H9 (cell line): ENCODE measurements at regions not wholly inside any gene's neighbourhood (a gene's known extent, or its start where the extent isn't known, plus 50 kb on each side); places are given as distances from the start of the nearest gene placed in this dataset.

ENCODE experiments used
- DNase-seq: peaks from one replicate; pipeline ENCODE4 v3.0.0-alpha.2; 2017
- H2AFZ ChIP-seq: one replicate; pipeline ENCODE4 v1.6.1; 2013; ENCODE audit warnings: mild to moderate bottlenecking, low read length, control low read depth, moderate library complexity
- H2AK5ac ChIP-seq: 2 replicates; pipeline ENCODE4 v1.6.1; 2013; ENCODE audit warnings: low read length, control low read depth, mixed read lengths; ENCODE audit not compliant: insufficient read length
- H2BK120ac ChIP-seq: one replicate; pipeline ENCODE4 v1.6.1; 2013; ENCODE audit warnings: low read depth, mild to moderate bottlenecking, low read length, control low read depth, inconsistent platforms; ENCODE audit not compliant: poor library complexity, severe bottlenecking
- H2BK12ac ChIP-seq: 2 replicates; pipeline ENCODE4 v1.6.1; 2013; ENCODE audit warnings: low read length, control low read depth, mixed read lengths, low read depth; ENCODE audit not compliant: insufficient read length
- H2BK15ac ChIP-seq: 2 replicates; pipeline ENCODE4 v1.6.1; 2013; ENCODE audit warnings: low read depth, low read length, control low read depth
- H2BK20ac ChIP-seq: one replicate; pipeline ENCODE4 v1.6.1; 2013; ENCODE audit warnings: low read depth, mild to moderate bottlenecking, low read length, control low read depth, inconsistent platforms; ENCODE audit not compliant: poor library complexity, severe bottlenecking
- H2BK5ac ChIP-seq: 2 replicates; pipeline ENCODE4 v1.6.1; 2013; ENCODE audit warnings: low read length, control low read depth, mixed read lengths; ENCODE audit not compliant: insufficient read length
- H3K14ac ChIP-seq: 2 replicates; pipeline ENCODE4 v1.6.1; 2013; ENCODE audit warnings: low read length, control low read depth; ENCODE audit not compliant: insufficient read depth
- H3K18ac ChIP-seq: 2 replicates; pipeline ENCODE4 v1.6.1; 2013; ENCODE audit warnings: low read depth, mild to moderate bottlenecking, mixed read lengths, low read length, control low read depth; ENCODE audit not compliant: insufficient read length
- H3K23ac ChIP-seq: 2 replicates; pipeline ENCODE4 v1.6.1; 2013; ENCODE audit warnings: low read length, control low read depth, mixed read lengths, low read depth; ENCODE audit not compliant: insufficient read length
- H3K23me2 ChIP-seq: 2 replicates; pipeline ENCODE4 v1.6.1; 2013; ENCODE audit warnings: low read depth, mild to moderate bottlenecking, mixed read lengths, low read length, control low read depth; ENCODE audit not compliant: insufficient read length, poor library complexity, severe bottlenecking
- H3K27ac ChIP-seq: 2 replicates; pipeline ENCODE4 v1.5.1; 2013; ENCODE audit warnings: low read length, control low read depth, mixed read lengths, low read depth; ENCODE audit not compliant: insufficient read length
- H3K27me3 ChIP-seq: 2 replicates; pipeline ENCODE4 v1.6.1; 2013; ENCODE audit warnings: low read length, control low read depth, inconsistent platforms; ENCODE audit not compliant: insufficient read depth
- H3K4ac ChIP-seq: 2 replicates; pipeline ENCODE4 v1.6.1; 2013; ENCODE audit warnings: low read depth, mild to moderate bottlenecking, control low read depth, inconsistent platforms, low read length, moderate library complexity
- H3K4me1 ChIP-seq: 2 replicates; pipeline ENCODE4 v1.6.1; 2013; ENCODE audit warnings: low read length, control low read depth, inconsistent platforms; ENCODE audit not compliant: insufficient read depth
- H3K4me2 ChIP-seq: 2 replicates; pipeline ENCODE4 v1.6.1; 2013; ENCODE audit warnings: low read length, control low read depth, mixed read lengths; ENCODE audit not compliant: insufficient read length, insufficient read depth
- H3K56ac ChIP-seq: 2 replicates; pipeline ENCODE4 v1.6.1; 2013; ENCODE audit warnings: low read depth, mild to moderate bottlenecking, mixed read lengths, low read length, control low read depth; ENCODE audit not compliant: insufficient read length
- H3K79me1 ChIP-seq: 2 replicates; pipeline ENCODE4 v1.6.1; 2013; ENCODE audit warnings: low read depth, mild to moderate bottlenecking, moderate library complexity, low read length, control low read depth, inconsistent platforms; ENCODE audit not compliant: insufficient read depth, poor library complexity, severe bottlenecking
- H3K79me2 ChIP-seq: 2 replicates; pipeline ENCODE4 v1.6.1; 2013; ENCODE audit warnings: low read length, control low read depth, inconsistent platforms; ENCODE audit not compliant: insufficient read depth
- H3K9ac ChIP-seq: 2 replicates; pipeline ENCODE4 v1.6.1; 2013; ENCODE audit warnings: low read length, control low read depth, mixed read lengths; ENCODE audit not compliant: insufficient read length; ENCODE audit errors: extremely low read depth
- H3K9me3 ChIP-seq: one replicate; pipeline ENCODE4 v1.6.1; 2013; ENCODE audit warnings: low read depth, low read length, inconsistent platforms; ENCODE audit not compliant: control insufficient read depth
- H3T11ph ChIP-seq: one replicate; pipeline ENCODE4 v1.6.1; 2013; ENCODE audit warnings: mild to moderate bottlenecking, low read length, control low read depth, inconsistent platforms
- H4K20me1 ChIP-seq: one replicate; pipeline ENCODE4 v1.6.1; 2013; ENCODE audit not compliant: control insufficient read depth, insufficient read length, insufficient read depth
- H4K5ac ChIP-seq: 2 replicates; pipeline ENCODE4 v1.6.1; 2013; ENCODE audit warnings: low read depth, mild to moderate bottlenecking, mixed read lengths, low read length, control low read depth; ENCODE audit not compliant: insufficient read length
- H4K8ac ChIP-seq: replicated peaks from 2 replicates; pipeline ENCODE4 v1.6.1; 2013; ENCODE audit warnings: low read length, control low read depth, mixed read lengths, low read depth; ENCODE audit not compliant: insufficient read length
- H4K91ac ChIP-seq: 2 replicates; pipeline ENCODE4 v1.6.1; 2013; ENCODE audit warnings: low read depth, mild to moderate bottlenecking, moderate library complexity, mixed read lengths, low read length, control low read depth; ENCODE audit not compliant: insufficient read length
- H3K27ac Mint-ChIP-seq, 3 experiments: 2 replicates in 2 of 3; 3 replicates in 1 of 3; pipeline ENCODE4 v1.8.0; 2020 to 2021; ENCODE audit warnings: mixed read lengths in 3 of 3, mild to moderate bottlenecking in 1 of 3, moderate library complexity in 1 of 3
- H3K27me3 Mint-ChIP-seq: 2 replicates; pipeline ENCODE4 v1.8.0; 2021; ENCODE audit warnings: low read depth, mild to moderate bottlenecking, moderate library complexity, mixed read lengths
- H3K36me3 Mint-ChIP-seq, 3 experiments: 2 replicates in 2 of 3; 3 replicates in 1 of 3; pipeline ENCODE4 v1.8.0; 2020 to 2021; ENCODE audit warnings: low read depth in 3 of 3, mixed read lengths in 3 of 3; ENCODE audit not compliant: insufficient read depth in 1 of 3
- H3K4me1 Mint-ChIP-seq, 2 experiments: 2 replicates each; pipeline ENCODE4 v1.8.0; 2020; ENCODE audit warnings: mixed read lengths in 2 of 2
- H3K4me3 Mint-ChIP-seq, 2 experiments: 2 replicates in 1 of 2; 3 replicates in 1 of 2; pipeline ENCODE4 v1.8.0; 2020 to 2021; ENCODE audit warnings: mild to moderate bottlenecking in 2 of 2, mixed read lengths in 2 of 2, moderate library complexity in 1 of 2
- H3K9me3 Mint-ChIP-seq, 2 experiments: 2 replicates in 1 of 2; 3 replicates in 1 of 2; pipeline ENCODE4 v1.8.0; 2020; ENCODE audit warnings: mild to moderate bottlenecking in 2 of 2, mixed read lengths in 2 of 2, moderate library complexity in 1 of 2
- CTCF ChIP-seq: fragments of 200-600 bp; sonication (generic); conservative IDR thresholded peaks from 3 replicates; pipeline ENCODE4 v1.8.0; 2021; ENCODE audit warnings: antibody characterized with exemption, mild to moderate bottlenecking
- WGBS: extraction: QIAGEN DNeasy Blood & Tissue Kit; methylation state at CpG from one replicate; pipeline ENCODE4 v1.1.7; 2013; ENCODE audit warnings: missing lambda C conversion rate, low lambda C conversion rate, mixed read lengths; ENCODE audit not compliant: insufficient read length; ENCODE audit errors: extremely low coverage; 5-methylcytosine and 5-hydroxymethylcytosine counted together

GRCh38 chr10:29109707-29110571 is 178.9 kb upstream of the LYZL1 start:
- H3K4me2 ChIP-seq = no peak overlapping the region
- H3K4me1 ChIP-seq = no peaks in the 10 kb centered on the region
- no peak overlapping the region for H3K18ac ChIP-seq
- Mint-ChIP-seq H3K9me3 (peaks cover 2% of the 10 kb centered on the region in 2 experiments; a peak in 1 of 5 replicates), H3K4me1 (peaks cover 7 to 8% of the 10 kb centered on the region in 2 experiments; a peak in 3 of 4 replicates), H3K27ac (peak overlapping the region in 1 of 3 experiments; percentile 42; a peak in 1 of 7 replicates), H3K4me3 (no peak overlapping the region), H3K36me3 (no peaks in the 10 kb centered on the region; a peak in 1 of 7 replicates), H3K27me3 (no peaks in the 10 kb centered on the region)
- no peak overlapping the region for H3K4ac ChIP-seq
- H3K23me2 ChIP-seq = no peaks in the 10 kb centered on the region
- no peaks in the 10 kb centered on the region for H3K79me2 ChIP-seq
- H2BK120ac ChIP-seq = no peak overlapping the region
- H3K27me3 ChIP-seq = no peaks in the 10 kb centered on the region
- no CpG with 5 or more reads among the region's 9 CpGs for WGBS
- TF ChIP-seq CTCF = no peak
- no peak overlapping the region for H2BK12ac ChIP-seq
- no peak overlapping the region for H3K9ac ChIP-seq
- H4K5ac ChIP-seq = no peak overlapping the region
- H4K20me1 ChIP-seq = no peaks in the 10 kb centered on the region
- H3K79me1 ChIP-seq = no peaks in the 10 kb centered on the region
- no peaks in the 10 kb centered on the region for H3K9me3 ChIP-seq
- H2BK15ac ChIP-seq = no peak overlapping the region
- no peak overlapping the region for H2BK5ac ChIP-seq
- no peak overlapping the region for H3K27ac ChIP-seq
- no peak overlapping the region for H3K14ac ChIP-seq
- H2AFZ ChIP-seq = no peak overlapping the region
- H3K56ac ChIP-seq = no peak overlapping the region
- H3K23ac ChIP-seq = no peak overlapping the region
- no peak for DNase-seq
- H2BK20ac ChIP-seq = no peak overlapping the region
- H4K8ac ChIP-seq = no peak overlapping the region
- no peak overlapping the region for H3T11ph ChIP-seq
- H4K91ac ChIP-seq = no peak overlapping the region
- no peak overlapping the region for H2AK5ac ChIP-seq
